Motor neuron (in vitro differentiated cells): ENCODE measurements at regions not wholly inside any gene's neighbourhood (a gene's known extent, or its start where the extent isn't known, plus 50 kb on each side); places are given as distances from the start of the nearest gene placed in this dataset.

ENCODE experiments used
- ATAC-seq, 8 experiments: fragments of 200-7000 bp; cut with Tn5 transposase; replicated peaks in 6 of 8; 2 replicates each; pipeline ENCODE4 v1.8.0; 2021; ENCODE audit warnings: mild to moderate bottlenecking in 8 of 8, moderate library complexity in 8 of 8
- H3K27ac ChIP-seq, 2 donors: fragments of 250-450 bp; sonication (Bioruptor Pico); 2 replicates each; pipeline ENCODE4 v1.9.0; 2021; ENCODE audit warnings: antibody characterized with exemption in 2 of 2, mild to moderate bottlenecking in 2 of 2, moderate library complexity in 1 of 2
- H3K4me1 ChIP-seq, 2 donors: fragments of 250-450 bp; sonication (Bioruptor Pico); replicated peaks in 1 of 2; 2 replicates each; pipeline ENCODE4 v1.6.1; 2021; ENCODE audit warnings: antibody characterized with exemption in 2 of 2, mild to moderate bottlenecking in 2 of 2, moderate library complexity in 1 of 2
- H3K4me3 ChIP-seq, 5 donors: fragments of 250-450 bp; sonication (Bioruptor Pico); 2 replicates each; pipeline ENCODE4 v1.9.0; 2021; ENCODE audit warnings: antibody characterized with exemption in 5 of 5, mild to moderate bottlenecking in 5 of 5, moderate library complexity in 4 of 5
- WGBS, 10 experiments: fragments of 450-650 bp; shearing (Covaris generic); methylation state at CpG; one replicate each; pipeline ENCODE4 v1.0.0; 2022; 5-methylcytosine and 5-hydroxymethylcytosine counted together
- in situ Hi-C, 9 experiments: fragments of 400-800 bp; cut with MboI; loops; one replicate each; pipeline ENCODE4 v1.15.0; 2021; ENCODE audit warnings: low sequenced_read_pairs in 9 of 9, low pct_unique_long_range_greater_than_20kb in 2 of 9; ENCODE audit not compliant: unreplicated experiment in 9 of 9

GRCh38 chr17:71316176-71316897 is 804.5 kb upstream of the SOX9 start:
- in situ Hi-C loops: loop anchor here in 1 of 9 experiments (25.0 kb wide), 1 partner anchor 154 kb away; no protein-coding TSS in a partner anchor
- H3K4me3 ChIP-seq: no peak overlapping the region
- H3K4me1 ChIP-seq: peaks cover 0 to 6% of the 10 kb centered on the region in 2 donors
- WGBS, 10 experiments: 34 to 100% (median 74%) methylated on average over 1 to 4 of the region's 4 CpGs
- no peak overlapping the region for H3K27ac ChIP-seq
- no peak for ATAC-seq

GRCh38 chr17:71320009-71320796 is 800.6 kb upstream of the SOX9 start:
- 67 to 93% (median 82%) methylated on average over 4 to 6 of the region's 6 CpGs for WGBS, 10 experiments
- no peak for ATAC-seq
- H3K4me3 ChIP-seq: no peak overlapping the region
- H3K4me1 ChIP-seq: peaks cover 0 to 6% of the 10 kb centered on the region in 2 donors
- in situ Hi-C loops: loop anchor here in 1 of 9 experiments (25.0 kb wide), 1 partner anchor 158 kb away; no protein-coding TSS in a partner anchor
- no peak overlapping the region for H3K27ac ChIP-seq

- in situ Hi-C loops: no loop called here
- WGBS, 10 experiments: 20 to 71% (median 40%) methylated on average over 1 of the region's 1 CpG; no CpG with 5 or more reads in 6 of the 10 experiments
- no peaks in the 10 kb centered on the region for H3K4me1 ChIP-seq
Measured at GRCh38 chr17:71325117-71325516, 795.7 kb upstream of the SOX9 start.

GRCh38 chr17:71325886-71326285 is 794.9 kb upstream of the SOX9 start:
- WGBS, 10 experiments: 52 to 100% (median 86%) methylated on average over 1 to 3 of the region's 3 CpGs
- in situ Hi-C loops: no loop called here
- ATAC-seq: no peak
- no peaks in the 10 kb centered on the region for H3K4me1 ChIP-seq
- H3K27ac ChIP-seq: no peak overlapping the region
- no peak overlapping the region for H3K4me3 ChIP-seq

More at GRCh38 chr17:71325117-71325516, 795.7 kb upstream of the SOX9 start:
- no peak for ATAC-seq
- H3K4me3 ChIP-seq: no peak overlapping the region
- no peak overlapping the region for H3K27ac ChIP-seq

- WGBS, 10 experiments: 0 to 92% (median 47%) methylated on average over 1 to 5 of the region's 5 CpGs
- peak in 2 of 8 experiments; percentile 86 to 92 for ATAC-seq
- no peak overlapping the region for H3K27ac ChIP-seq
- no peaks in the 10 kb centered on the region for H3K4me1 ChIP-seq
- H3K4me3 ChIP-seq: no peak overlapping the region
- in situ Hi-C loops: no loop called here
Measured at GRCh38 chr17:71327376-71328059, 793.3 kb upstream of the SOX9 start.

- no peak overlapping the region for H3K4me3 ChIP-seq
- H3K4me1 ChIP-seq: no peaks in the 10 kb centered on the region
- no peak for ATAC-seq
- in situ Hi-C loops: no loop called here
- H3K27ac ChIP-seq: no peak overlapping the region
- 54 to 100% (median 80%) methylated on average over 2 to 5 of the region's 5 CpGs for WGBS, 10 experiments
Measured at GRCh38 chr17:71329310-71330098, 791.3 kb upstream of the SOX9 start.

GRCh38 chr17:71330099-71330375 is 790.8 kb upstream of the SOX9 start:
- ATAC-seq: no peak
- in situ Hi-C loops: no loop called here
- no peak overlapping the region for H3K27ac ChIP-seq
- 25 to 94% (median 85%) methylated on average over 2 of the region's 2 CpGs; no CpG with 5 or more reads in 1 of the 10 experiments for WGBS, 10 experiments
- no peaks in the 10 kb centered on the region for H3K4me1 ChIP-seq
- H3K4me3 ChIP-seq: no peak overlapping the region

GRCh38 chr17:71331754-71332325 is 789.0 kb upstream of the SOX9 start:
- H3K27ac ChIP-seq: no peak overlapping the region
- WGBS, 10 experiments: 61 to 98% (median 76%) methylated on average over 3 to 5 of the region's 5 CpGs

GRCh38 chr17:71334048-71334751 is 786.6 kb upstream of the SOX9 start:
- ATAC-seq: peak in 3 of 8 experiments; percentile 57 to 89 (median 86)
- Histone ChIP-seq H3K27ac (no peak overlapping the region), H3K4me3 (no peak overlapping the region), H3K4me1 (no peaks in the 10 kb centered on the region)
- 0 to 100% (median 49%) methylated on average over 2 of the region's 2 CpGs; no CpG with 5 or more reads in 2 of the 10 experiments for WGBS, 10 experiments
- in situ Hi-C loops: no loop called here

More at GRCh38 chr17:71331754-71332325, 789.0 kb upstream of the SOX9 start:
- in situ Hi-C loops: no loop called here
- no peak overlapping the region for H3K4me3 ChIP-seq
- ATAC-seq: no peak
- no peaks in the 10 kb centered on the region for H3K4me1 ChIP-seq

GRCh38 chr17:71335212-71335611 is 785.6 kb upstream of the SOX9 start:
- H3K4me3 ChIP-seq: no peak overlapping the region
- no peak for ATAC-seq
- no peaks in the 10 kb centered on the region for H3K4me1 ChIP-seq
- in situ Hi-C loops: no loop called here
- no peak overlapping the region for H3K27ac ChIP-seq

GRCh38 chr17:71337938-71338337 is 782.9 kb upstream of the SOX9 start:
- in situ Hi-C loops: no loop called here
- no peak overlapping the region for H3K27ac ChIP-seq
- H3K4me1 ChIP-seq: no peaks in the 10 kb centered on the region
- 10 to 100% (median 90%) methylated on average over 1 to 2 of the region's 2 CpGs for WGBS, 10 experiments
- no peak for ATAC-seq
- H3K4me3 ChIP-seq: no peak overlapping the region

GRCh38 chr17:71338396-71338795 is 782.4 kb upstream of the SOX9 start:
- 2 to 93% (median 76%) methylated on average over 1 to 5 of the region's 5 CpGs; no CpG with 5 or more reads in 1 of the 10 experiments for WGBS, 10 experiments
- in situ Hi-C loops: no loop called here
- H3K4me1 ChIP-seq: no peaks in the 10 kb centered on the region
- H3K27ac ChIP-seq: no peak overlapping the region
- no peak overlapping the region for H3K4me3 ChIP-seq
- ATAC-seq: peak in 1 of 8 experiments; percentile 16
